Stimulated activated CD4-positive, alpha-beta T cell treated with anti-CD3 and anti-CD28 coated beads, TNF-alpha, amount 100 ng/mL, for 48 hours (primary cell): ENCODE measurements at regions not wholly inside any gene's neighbourhood (a gene's known extent, or its start where the extent isn't known, plus 50 kb on each side); places are given as distances from the start of the nearest gene placed in this dataset.

Experiments used
- DNase-seq, 3 donors: peaks; one replicate each; pipeline ENCODE4 v3.0.0-alpha.2; 2020; ENCODE audit warnings: low read depth in 3 of 3

GRCh38 chr9:18390393-18390792 is 83.6 kb upstream of the ADAMTSL1 start:
- DNase-seq, result no peak

- no peak for DNase-seq
Observed at GRCh38 chr9:18393340-18394130, 80.4 kb upstream of the ADAMTSL1 start.

GRCh38 chr9:18394847-18395351 is 79.1 kb upstream of the ADAMTSL1 start:
- DNase-seq, result no peak

- no peak for DNase-seq
Observed at GRCh38 chr9:18396102-18396728, 77.7 kb upstream of the ADAMTSL1 start.

- DNase-seq, result no peak
Observed at GRCh38 chr9:18397076-18397475, 76.9 kb upstream of the ADAMTSL1 start.

GRCh38 chr9:18398038-18398437 is 75.9 kb upstream of the ADAMTSL1 start:
- no peak for DNase-seq

- DNase-seq, result no peak
Observed at GRCh38 chr9:18404434-18405029, 69.4 kb upstream of the ADAMTSL1 start.

- no peak for DNase-seq
Observed at GRCh38 chr9:18405240-18405639, 68.7 kb upstream of the ADAMTSL1 start.

- DNase-seq, result no peak
Observed at GRCh38 chr9:18410983-18411382, 63.0 kb upstream of the ADAMTSL1 start.

GRCh38 chr9:18421391-18421790 is 52.6 kb upstream of the ADAMTSL1 start:
- no peak for DNase-seq

GRCh38 chr9:18422296-18423036 is 51.5 kb upstream of the ADAMTSL1 start:
- no peak for DNase-seq

GRCh38 chr9:18423791-18424531 is 50.0 kb upstream of the ADAMTSL1 start:
- DNase-seq, result no peak
